HG03103 (cell line): ENCODE measurements at regions not wholly inside any gene's neighbourhood (a gene's known extent, or its start where the extent isn't known, plus 50 kb on each side); places are given as distances from the start of the nearest gene placed in this dataset.

Source experiments
- ATAC-seq: cut with Tn5 transposase; IDR thresholded peaks from one replicate; pipeline ENCODE4 v1.9.1; 2021; ENCODE audit warnings: low read depth; ENCODE audit not compliant: unreplicated experiment

GRCh38 chr13:91199866-91200265 is 147.6 kb upstream of the MIR17HG start:
- no peak for ATAC-seq

- no peak for ATAC-seq
Observed at GRCh38 chr13:91200486-91200885, 147.0 kb upstream of the MIR17HG start.

- no peak for ATAC-seq
Observed at GRCh38 chr13:91203430-91203829, 144.1 kb upstream of the MIR17HG start.

GRCh38 chr13:91207261-91207660 is 140.2 kb upstream of the MIR17HG start:
- ATAC-seq, result no peak

- ATAC-seq, result no peak
Observed at GRCh38 chr13:91211510-91211909, 136.0 kb upstream of the MIR17HG start.

GRCh38 chr13:91212231-91212630 is 135.3 kb upstream of the MIR17HG start:
- ATAC-seq, result no peak

- no peak for ATAC-seq
Observed at GRCh38 chr13:91214031-91214430, 133.5 kb upstream of the MIR17HG start.

GRCh38 chr13:91216928-91217700 is 130.4 kb upstream of the MIR17HG start:
- ATAC-seq, result no peak

GRCh38 chr13:91219201-91219600 is 128.3 kb upstream of the MIR17HG start:
- ATAC-seq, result no peak

GRCh38 chr13:91220872-91221271 is 126.6 kb upstream of the MIR17HG start:
- no peak for ATAC-seq

- ATAC-seq, result no peak
Observed at GRCh38 chr13:91228108-91228507, 119.4 kb upstream of the MIR17HG start.

GRCh38 chr13:91228940-91229339 is 118.5 kb upstream of the MIR17HG start:
- no peak for ATAC-seq

GRCh38 chr13:91232716-91233115 is 114.8 kb upstream of the MIR17HG start:
- no peak for ATAC-seq

- no peak for ATAC-seq
Observed at GRCh38 chr13:91233291-91233690, 114.2 kb upstream of the MIR17HG start.

- ATAC-seq, result no peak
Observed at GRCh38 chr13:91236182-91236581, 111.3 kb upstream of the MIR17HG start.

- ATAC-seq, result no peak
Observed at GRCh38 chr13:91236921-91237320, 110.6 kb upstream of the MIR17HG start.

- ATAC-seq, result no peak
Observed at GRCh38 chr13:91238036-91238435, 109.5 kb upstream of the MIR17HG start.

- ATAC-seq, result no peak
Observed at GRCh38 chr13:91240341-91240740, 107.1 kb upstream of the MIR17HG start.

- ATAC-seq, result no peak
Observed at GRCh38 chr13:91241221-91241933, 106.1 kb upstream of the MIR17HG start.

GRCh38 chr13:91242652-91243051 is 104.8 kb upstream of the MIR17HG start:
- ATAC-seq, result no peak

- no peak for ATAC-seq
Observed at GRCh38 chr13:91245288-91245687, 102.2 kb upstream of the MIR17HG start.

- no peak for ATAC-seq
Observed at GRCh38 chr13:91247768-91248167, 99.7 kb upstream of the MIR17HG start.
